Kidney glomerular epithelial cell (primary cell): ENCODE measurements at regions not wholly inside any gene's neighbourhood (a gene's known extent, or its start where the extent isn't known, plus 50 kb on each side); places are given as distances from the start of the nearest gene placed in this dataset.
"Not testable (repeated sequence)": the region's sequence is repeated elsewhere in the genome, so short reads cannot be mapped to it uniquely, and the experiment has no call there.

ENCODE experiments used
- DNase-seq: peaks from one replicate; lab custom pipeline; 2025; lab: John Stamatoyannopoulos, UW

- no peak for DNase-seq
Observed at GRCh38 chr20:50360921-50361320, 149.3 kb upstream of the PTPN1 start.

GRCh38 chr20:50362177-50362576 is 148.0 kb upstream of the PTPN1 start:
- not testable (repeated sequence) for DNase-seq

- DNase-seq = no peak
Observed at GRCh38 chr20:50363027-50363426, 147.2 kb upstream of the PTPN1 start.

- no peak for DNase-seq
Observed at GRCh38 chr20:50363479-50363878, 146.7 kb upstream of the PTPN1 start.

- no peak for DNase-seq
Observed at GRCh38 chr20:50364542-50364941, 145.6 kb upstream of the PTPN1 start.

- no peak for DNase-seq
Observed at GRCh38 chr20:50366270-50367103, 143.7 kb upstream of the PTPN1 start.

GRCh38 chr20:50367104-50367674 is 143.0 kb upstream of the PTPN1 start:
- no peak for DNase-seq

GRCh38 chr20:50367739-50368375 is 142.3 kb upstream of the PTPN1 start:
- no peak for DNase-seq

GRCh38 chr20:50368386-50368785 is 141.8 kb upstream of the PTPN1 start:
- DNase-seq = no peak

- no peak for DNase-seq
Observed at GRCh38 chr20:50368813-50369224, 141.4 kb upstream of the PTPN1 start.

GRCh38 chr20:50369225-50370035 is 140.8 kb upstream of the PTPN1 start:
- DNase-seq = no peak

GRCh38 chr20:50370036-50370566 is 140.1 kb upstream of the PTPN1 start:
- DNase-seq = no peak

- no peak for DNase-seq
Observed at GRCh38 chr20:50371878-50372769, 138.1 kb upstream of the PTPN1 start.

GRCh38 chr20:50372770-50373088 is 137.5 kb upstream of the PTPN1 start:
- no peak for DNase-seq

- no peak for DNase-seq
Observed at GRCh38 chr20:50373674-50374286, 136.4 kb upstream of the PTPN1 start.

GRCh38 chr20:50374541-50375078 is 135.6 kb upstream of the PTPN1 start:
- no peak for DNase-seq

- DNase-seq = no peak
Observed at GRCh38 chr20:50376179-50376887, 133.8 kb upstream of the PTPN1 start.

GRCh38 chr20:50376888-50377459 is 133.2 kb upstream of the PTPN1 start:
- DNase-seq = no peak
